ENCODE measurements at regions not wholly inside any gene's neighbourhood (a gene's known extent, or its start where the extent isn't known, plus 50 kb on each side); places are given as distances from the start of the nearest gene placed in this dataset.

DNA sequence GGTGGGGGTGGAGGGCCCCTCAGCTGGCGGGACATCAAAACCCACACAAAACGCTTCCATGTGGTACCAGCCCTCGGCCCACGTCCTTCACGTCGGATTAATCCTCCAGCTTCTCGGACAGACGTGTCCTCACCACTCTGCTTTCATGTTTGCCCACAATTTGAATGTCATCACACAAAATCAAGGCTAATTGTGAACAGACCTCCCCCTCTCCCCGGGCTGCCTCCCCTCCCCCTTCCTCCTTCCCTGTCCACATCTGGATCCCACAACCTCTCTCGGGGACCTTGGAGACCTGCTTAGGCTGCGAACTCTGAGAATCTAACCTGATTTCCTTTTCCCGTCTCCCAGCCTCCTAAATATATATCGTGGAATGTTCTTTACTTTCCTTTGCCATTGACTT, 262.9 kb downstream of the MN1 start:
- TF ChIP-seq ZNF8 (CRISPR knock-in tag; IDR thresholded peaks at IDR 0.05) (no peak), TCF4 (CRISPR knock-in tag; IDR thresholded peaks at IDR 0.05; ENCODE audit: borderline replicate concordance) (no peak), OSR1 (CRISPR knock-in tag; IDR thresholded peaks at IDR 0.05) (no peak), CSDC2 (CRISPR knock-in tag; IDR thresholded peaks at IDR 0.05) (no peak), SNAI2 (CRISPR knock-in tag; IDR thresholded peaks at IDR 0.05) (no peak), ZNF565 (CRISPR knock-in tag; conservative IDR thresholded peaks at IDR 0.05; ENCODE audit: low read depth) (no peak), ARNTL (CRISPR knock-in tag; IDR thresholded peaks at IDR 0.05; ENCODE audit: borderline replicate concordance, low read depth) (no peak), POU6F1 (CRISPR knock-in tag; IDR thresholded peaks at IDR 0.05; ENCODE audit: borderline replicate concordance, low read depth) (no peak), ZFP3 (CRISPR knock-in tag; IDR thresholded peaks at IDR 0.05) (no peak), GLIS3 (CRISPR knock-in tag; IDR thresholded peaks at IDR 0.05) (no peak), ISL1 (CRISPR knock-in tag; IDR thresholded peaks at IDR 0.05) (no peak), RARB (CRISPR knock-in tag; IDR thresholded peaks at IDR 0.05) (no peak), ZFP30 (CRISPR knock-in tag; IDR thresholded peaks at IDR 0.05) (no peak), ZNF70 (CRISPR knock-in tag; IDR thresholded peaks at IDR 0.05) (no peak), TOX (CRISPR knock-in tag; IDR thresholded peaks at IDR 0.05; ENCODE audit: borderline replicate concordance) (no peak), PPARA (CRISPR knock-in tag; IDR thresholded peaks at IDR 0.05; ENCODE audit: borderline replicate concordance) (no peak)
- TF ChIP-seq, protein P1, sequence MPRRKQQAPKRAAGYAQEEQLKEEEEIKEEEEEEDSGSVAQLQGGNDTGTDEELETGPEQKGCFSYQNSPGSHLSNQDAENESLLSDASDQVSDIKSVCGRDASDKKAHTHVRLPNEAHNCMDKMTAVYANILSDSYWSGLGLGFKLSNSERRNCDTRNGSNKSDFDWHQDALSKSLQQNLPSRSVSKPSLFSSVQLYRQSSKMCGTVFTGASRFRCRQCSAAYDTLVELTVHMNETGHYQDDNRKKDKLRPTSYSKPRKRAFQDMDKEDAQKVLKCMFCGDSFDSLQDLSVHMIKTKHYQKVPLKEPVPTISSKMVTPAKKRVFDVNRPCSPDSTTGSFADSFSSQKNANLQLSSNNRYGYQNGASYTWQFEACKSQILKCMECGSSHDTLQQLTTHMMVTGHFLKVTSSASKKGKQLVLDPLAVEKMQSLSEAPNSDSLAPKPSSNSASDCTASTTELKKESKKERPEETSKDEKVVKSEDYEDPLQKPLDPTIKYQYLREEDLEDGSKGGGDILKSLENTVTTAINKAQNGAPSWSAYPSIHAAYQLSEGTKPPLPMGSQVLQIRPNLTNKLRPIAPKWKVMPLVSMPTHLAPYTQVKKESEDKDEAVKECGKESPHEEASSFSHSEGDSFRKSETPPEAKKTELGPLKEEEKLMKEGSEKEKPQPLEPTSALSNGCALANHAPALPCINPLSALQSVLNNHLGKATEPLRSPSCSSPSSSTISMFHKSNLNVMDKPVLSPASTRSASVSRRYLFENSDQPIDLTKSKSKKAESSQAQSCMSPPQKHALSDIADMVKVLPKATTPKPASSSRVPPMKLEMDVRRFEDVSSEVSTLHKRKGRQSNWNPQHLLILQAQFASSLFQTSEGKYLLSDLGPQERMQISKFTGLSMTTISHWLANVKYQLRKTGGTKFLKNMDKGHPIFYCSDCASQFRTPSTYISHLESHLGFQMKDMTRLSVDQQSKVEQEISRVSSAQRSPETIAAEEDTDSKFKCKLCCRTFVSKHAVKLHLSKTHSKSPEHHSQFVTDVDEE (CRISPR knock-in tag; IDR thresholded peaks at IDR 0.05): no peak
- TF ChIP-seq, protein P2, sequence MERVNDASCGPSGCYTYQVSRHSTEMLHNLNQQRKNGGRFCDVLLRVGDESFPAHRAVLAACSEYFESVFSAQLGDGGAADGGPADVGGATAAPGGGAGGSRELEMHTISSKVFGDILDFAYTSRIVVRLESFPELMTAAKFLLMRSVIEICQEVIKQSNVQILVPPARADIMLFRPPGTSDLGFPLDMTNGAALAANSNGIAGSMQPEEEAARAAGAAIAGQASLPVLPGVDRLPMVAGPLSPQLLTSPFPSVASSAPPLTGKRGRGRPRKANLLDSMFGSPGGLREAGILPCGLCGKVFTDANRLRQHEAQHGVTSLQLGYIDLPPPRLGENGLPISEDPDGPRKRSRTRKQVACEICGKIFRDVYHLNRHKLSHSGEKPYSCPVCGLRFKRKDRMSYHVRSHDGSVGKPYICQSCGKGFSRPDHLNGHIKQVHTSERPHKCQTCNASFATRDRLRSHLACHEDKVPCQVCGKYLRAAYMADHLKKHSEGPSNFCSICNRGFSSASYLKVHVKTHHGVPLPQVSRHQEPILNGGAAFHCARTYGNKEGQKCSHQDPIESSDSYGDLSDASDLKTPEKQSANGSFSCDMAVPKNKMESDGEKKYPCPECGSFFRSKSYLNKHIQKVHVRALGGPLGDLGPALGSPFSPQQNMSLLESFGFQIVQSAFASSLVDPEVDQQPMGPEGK (CRISPR knock-in tag; IDR thresholded peaks at IDR 0.05; ENCODE audit: borderline replicate concordance): no peak
- no peak for ATAC-seq

DNA sequence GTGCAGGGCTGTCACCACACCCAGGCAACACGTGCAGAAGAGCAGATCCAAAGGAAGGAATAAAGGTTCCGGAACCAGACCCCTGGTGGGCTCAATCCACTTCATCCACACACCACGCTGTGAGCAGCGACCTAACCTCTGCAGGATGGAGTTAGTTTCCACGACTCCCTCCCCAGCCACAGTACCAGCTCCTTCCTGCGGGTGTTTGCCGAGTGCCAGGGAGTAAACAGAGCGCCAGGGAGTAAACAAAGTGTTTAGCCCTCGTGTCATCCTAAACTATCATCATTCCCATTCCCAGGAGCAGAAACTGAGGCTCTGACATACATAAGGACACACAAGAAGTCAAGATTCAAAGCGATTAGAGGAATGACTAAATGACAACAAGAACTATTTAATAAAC, 261.3 kb downstream of the MN1 start:
- TF ChIP-seq ZNF565 (CRISPR knock-in tag; conservative IDR thresholded peaks at IDR 0.05; ENCODE audit: low read depth) (no peak), ARNTL (CRISPR knock-in tag; IDR thresholded peaks at IDR 0.05; ENCODE audit: borderline replicate concordance, low read depth) (no peak), TOX (CRISPR knock-in tag; IDR thresholded peaks at IDR 0.05; ENCODE audit: borderline replicate concordance) (no peak), ZC3H10 (CRISPR knock-in tag; IDR thresholded peaks at IDR 0.05) (no peak), CSRNP3 (CRISPR knock-in tag; IDR thresholded peaks at IDR 0.05) (no peak), ISL1 (CRISPR knock-in tag; IDR thresholded peaks at IDR 0.05) (no peak), RARB (CRISPR knock-in tag; IDR thresholded peaks at IDR 0.05) (no peak), SNAI2 (CRISPR knock-in tag; IDR thresholded peaks at IDR 0.05) (no peak), ZNF70 (CRISPR knock-in tag; IDR thresholded peaks at IDR 0.05) (no peak), POU6F1 (CRISPR knock-in tag; IDR thresholded peaks at IDR 0.05; ENCODE audit: borderline replicate concordance, low read depth) (no peak), BACH2 (CRISPR knock-in tag; IDR thresholded peaks at IDR 0.05; ENCODE audit: borderline replicate concordance) (no peak), CSDC2 (CRISPR knock-in tag; IDR thresholded peaks at IDR 0.05) (no peak), PPARA (CRISPR knock-in tag; IDR thresholded peaks at IDR 0.05; ENCODE audit: borderline replicate concordance) (no peak)
- TF ChIP-seq, protein P2 (CRISPR knock-in tag; IDR thresholded peaks at IDR 0.05; ENCODE audit: borderline replicate concordance): no peak
- TF ChIP-seq, protein P1 (CRISPR knock-in tag; IDR thresholded peaks at IDR 0.05): no peak
- TF ChIP-seq, protein P3, sequence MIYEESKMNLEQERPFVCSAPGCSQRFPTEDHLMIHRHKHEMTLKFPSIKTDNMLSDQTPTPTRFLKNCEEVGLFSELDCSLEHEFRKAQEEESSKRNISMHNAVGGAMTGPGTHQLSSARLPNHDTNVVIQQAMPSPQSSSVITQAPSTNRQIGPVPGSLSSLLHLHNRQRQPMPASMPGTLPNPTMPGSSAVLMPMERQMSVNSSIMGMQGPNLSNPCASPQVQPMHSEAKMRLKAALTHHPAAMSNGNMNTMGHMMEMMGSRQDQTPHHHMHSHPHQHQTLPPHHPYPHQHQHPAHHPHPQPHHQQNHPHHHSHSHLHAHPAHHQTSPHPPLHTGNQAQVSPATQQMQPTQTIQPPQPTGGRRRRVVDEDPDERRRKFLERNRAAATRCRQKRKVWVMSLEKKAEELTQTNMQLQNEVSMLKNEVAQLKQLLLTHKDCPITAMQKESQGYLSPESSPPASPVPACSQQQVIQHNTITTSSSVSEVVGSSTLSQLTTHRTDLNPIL (CRISPR knock-in tag; IDR thresholded peaks at IDR 0.05; ENCODE audit: low read depth): no peak
- no peak for ATAC-seq
